Upper lobe of left lung (tissue), 4 donors: ENCODE measurements at regions not wholly inside any gene's neighbourhood (a gene's known extent, or its start where the extent isn't known, plus 50 kb on each side); places are given as distances from the start of the nearest gene placed in this dataset.

ENCODE experiments used
- EP300 ChIP-seq, 4 donors: sonication (generic); formaldehyde crosslinking; IDR thresholded peaks; one replicate each; pipeline ENCODE4 v1.5.1; 2017; ENCODE audit warnings: antibody characterized with exemption in 4 of 4, control low read depth in 2 of 4
- POLR2AphosphoS5 ChIP-seq, 2 donors: sonication (generic); formaldehyde crosslinking; IDR thresholded peaks; one replicate each; pipeline ENCODE4 v1.5.1; 2017; ENCODE audit warnings: antibody characterized with exemption in 2 of 2
- TF ChIP-seq, protein P1 (sequence below), 6 experiments: fragments of 450-650 bp in 4 of 6; fragments of 200-600 bp in 2 of 6; sonication (generic) in 2 of 6; IDR thresholded peaks; one replicate each; pipeline ENCODE4 v1.5.1; 2016 to 2019; ENCODE audit warnings: antibody characterized with exemption in 6 of 6

DNA sequence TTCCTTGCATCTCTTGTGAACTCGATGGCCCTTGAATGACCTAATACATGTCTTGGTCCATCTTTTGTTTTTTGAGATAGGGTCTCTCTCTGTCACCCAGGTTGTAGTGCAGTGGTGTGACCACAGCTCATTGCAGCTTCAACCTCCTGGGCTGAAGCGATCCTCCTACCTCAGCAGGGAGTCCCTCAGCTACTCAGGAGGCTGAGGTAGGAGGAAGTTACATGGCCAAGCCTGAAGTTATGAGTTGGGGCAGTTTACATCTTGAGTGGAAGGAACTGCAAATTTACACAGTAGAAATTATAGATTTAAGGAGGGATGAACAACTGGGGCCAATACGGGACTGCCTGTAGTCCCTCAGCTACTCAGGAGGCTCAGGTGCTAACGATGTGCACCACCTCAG lies 97.2 kb upstream of the METTL14 start:
- TF ChIP-seq EP300 (IDR thresholded peaks at IDR 0.05) (no peak), POLR2AphosphoS5 (IDR thresholded peaks at IDR 0.05) (no peak)
- TF ChIP-seq, protein P1, sequence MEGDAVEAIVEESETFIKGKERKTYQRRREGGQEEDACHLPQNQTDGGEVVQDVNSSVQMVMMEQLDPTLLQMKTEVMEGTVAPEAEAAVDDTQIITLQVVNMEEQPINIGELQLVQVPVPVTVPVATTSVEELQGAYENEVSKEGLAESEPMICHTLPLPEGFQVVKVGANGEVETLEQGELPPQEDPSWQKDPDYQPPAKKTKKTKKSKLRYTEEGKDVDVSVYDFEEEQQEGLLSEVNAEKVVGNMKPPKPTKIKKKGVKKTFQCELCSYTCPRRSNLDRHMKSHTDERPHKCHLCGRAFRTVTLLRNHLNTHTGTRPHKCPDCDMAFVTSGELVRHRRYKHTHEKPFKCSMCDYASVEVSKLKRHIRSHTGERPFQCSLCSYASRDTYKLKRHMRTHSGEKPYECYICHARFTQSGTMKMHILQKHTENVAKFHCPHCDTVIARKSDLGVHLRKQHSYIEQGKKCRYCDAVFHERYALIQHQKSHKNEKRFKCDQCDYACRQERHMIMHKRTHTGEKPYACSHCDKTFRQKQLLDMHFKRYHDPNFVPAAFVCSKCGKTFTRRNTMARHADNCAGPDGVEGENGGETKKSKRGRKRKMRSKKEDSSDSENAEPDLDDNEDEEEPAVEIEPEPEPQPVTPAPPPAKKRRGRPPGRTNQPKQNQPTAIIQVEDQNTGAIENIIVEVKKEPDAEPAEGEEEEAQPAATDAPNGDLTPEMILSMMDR (IDR thresholded peaks at IDR 0.05): no peak
